Central memory CD8-positive, alpha-beta T cell (primary cell): ENCODE measurements at regions not wholly inside any gene's neighbourhood (a gene's known extent, or its start where the extent isn't known, plus 50 kb on each side); places are given as distances from the start of the nearest gene placed in this dataset.

ENCODE experiments used
- ATAC-seq: fragments of 150-1000 bp; cut with Tn5 transposase; replicated peaks from 2 replicates; pipeline ENCODE4 v1.10.0; 2022; ENCODE audit warnings: mild to moderate bottlenecking, moderate FRiP score, moderate number of reproducible peaks; ENCODE audit not compliant: poor library complexity, severe bottlenecking; ENCODE audit errors: extremely low read depth
- DNase-seq, 2 donors: peaks; one replicate each; pipeline ENCODE4 v3.0.0; 2021; ENCODE audit warnings: low spot score in 2 of 2
- H3K27ac Mint-ChIP-seq: one replicate; pipeline ENCODE4 v1.8.0; 2022; ENCODE audit warnings: low read depth, mild to moderate bottlenecking, moderate library complexity, mixed read lengths
- H3K27me3 Mint-ChIP-seq: one replicate; pipeline ENCODE4 v1.8.0; 2022; ENCODE audit warnings: mixed read lengths
- H3K36me3 Mint-ChIP-seq: one replicate; pipeline ENCODE4 v1.8.0; 2022; ENCODE audit warnings: mild to moderate bottlenecking, moderate library complexity, mixed read lengths; ENCODE audit not compliant: insufficient read depth
- H3K4me1 Mint-ChIP-seq: one replicate; pipeline ENCODE4 v1.8.0; 2022; ENCODE audit warnings: mixed read lengths
- H3K4me3 Mint-ChIP-seq: one replicate; pipeline ENCODE4 v1.8.0; 2022; ENCODE audit warnings: mild to moderate bottlenecking, moderate library complexity, mixed read lengths
- H3K9me3 Mint-ChIP-seq: one replicate; pipeline ENCODE4 v1.8.0; 2022; ENCODE audit warnings: mixed read lengths

- ATAC-seq (no peak), DNase-seq (no peak)
- Mint-ChIP-seq H3K27ac (no peak overlapping the region), H3K9me3 (peaks cover 16% of the 10 kb centered on the region), H3K4me3 (no peak overlapping the region), H3K27me3 (no peaks in the 10 kb centered on the region), H3K4me1 (no peaks in the 10 kb centered on the region), H3K36me3 (no peaks in the 10 kb centered on the region)
These were observed 278.9 kb upstream of the LRRC3B start for GRCh38 chr3:26343647-26344046.

DNA sequence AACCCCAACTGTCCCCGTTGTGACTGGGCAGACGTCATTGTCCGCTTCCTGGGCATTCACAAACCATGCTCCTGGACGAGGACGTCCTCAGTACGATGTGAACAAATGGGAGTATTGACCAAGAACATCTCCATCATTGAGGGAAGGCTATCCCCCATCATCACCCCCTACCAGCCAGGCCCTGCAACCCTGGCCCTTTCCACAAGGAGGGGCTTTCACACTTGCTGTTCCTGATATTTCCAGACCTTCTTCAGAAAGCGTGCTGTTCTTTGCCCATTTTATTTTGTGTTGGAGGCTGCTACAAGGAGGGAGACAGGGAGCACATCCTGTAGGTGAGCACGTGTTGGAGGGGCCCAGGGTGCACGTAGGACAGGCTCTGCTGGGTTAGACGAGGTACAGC, 277.0 kb upstream of the LRRC3B start:
- ATAC-seq (no peak), DNase-seq (no peak)
- no peak overlapping the region for H3K27ac Mint-ChIP-seq
- no peaks in the 10 kb centered on the region for H3K4me1 Mint-ChIP-seq
- H3K36me3 Mint-ChIP-seq = no peaks in the 10 kb centered on the region
- peaks cover 5% of the 10 kb centered on the region for H3K9me3 Mint-ChIP-seq
- no peaks in the 10 kb centered on the region for H3K27me3 Mint-ChIP-seq
- no peak overlapping the region for H3K4me3 Mint-ChIP-seq

GRCh38 chr3:26346497-26346896, 276.1 kb upstream of the LRRC3B start:
- DNase-seq (no peak), ATAC-seq (no peak)
- Mint-ChIP-seq H3K4me1 (no peaks in the 10 kb centered on the region), H3K4me3 (no peak overlapping the region), H3K9me3 (peaks cover 5% of the 10 kb centered on the region), H3K36me3 (no peaks in the 10 kb centered on the region), H3K27ac (no peak overlapping the region), H3K27me3 (no peaks in the 10 kb centered on the region)

GRCh38 chr3:26347150-26347549, 275.4 kb upstream of the LRRC3B start:
- Mint-ChIP-seq H3K9me3 (peaks cover 5% of the 10 kb centered on the region), H3K36me3 (no peaks in the 10 kb centered on the region)

GRCh38 chr3:26350853-26351252, 271.7 kb upstream of the LRRC3B start:
- Mint-ChIP-seq H3K4me3 (no peak overlapping the region), H3K9me3 (peaks cover 10% of the 10 kb centered on the region), H3K4me1 (no peaks in the 10 kb centered on the region), H3K27me3 (no peaks in the 10 kb centered on the region), H3K27ac (no peak overlapping the region), H3K36me3 (no peaks in the 10 kb centered on the region)
- ATAC-seq = no peak
- DNase-seq = no peak

More at GRCh38 chr3:26347150-26347549, 275.4 kb upstream of the LRRC3B start:
- no peak overlapping the region for H3K4me3 Mint-ChIP-seq
- H3K27me3 Mint-ChIP-seq = no peaks in the 10 kb centered on the region
- ATAC-seq (no peak), DNase-seq (no peak)
- no peak overlapping the region for H3K27ac Mint-ChIP-seq
- no peaks in the 10 kb centered on the region for H3K4me1 Mint-ChIP-seq

DNA sequence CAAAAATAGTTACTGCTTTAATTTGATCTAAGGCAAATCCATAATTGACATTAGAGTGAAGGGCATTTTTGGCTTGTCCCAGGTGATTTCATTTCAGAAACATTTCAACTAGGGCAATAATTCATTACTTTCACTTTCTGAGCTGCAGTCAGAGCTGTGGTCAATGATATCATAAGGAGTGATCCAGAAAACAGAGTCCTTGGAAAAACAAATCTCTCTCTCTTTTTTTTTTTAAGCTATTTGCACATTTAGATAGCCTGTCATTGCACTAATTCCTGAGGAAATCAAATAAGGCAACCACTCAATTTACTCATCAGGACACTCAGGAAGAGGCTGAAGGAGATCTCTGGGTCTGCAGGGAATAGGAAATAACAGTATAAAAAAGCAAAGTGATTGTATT, 269.5 kb upstream of the LRRC3B start:
- no peaks in the 10 kb centered on the region for H3K36me3 Mint-ChIP-seq
- no peak for ATAC-seq
- peaks cover 10% of the 10 kb centered on the region for H3K9me3 Mint-ChIP-seq
- no peaks in the 10 kb centered on the region for H3K4me1 Mint-ChIP-seq
- no peak for DNase-seq
- no peaks in the 10 kb centered on the region for H3K27me3 Mint-ChIP-seq
- H3K27ac Mint-ChIP-seq = no peak overlapping the region
- no peak overlapping the region for H3K4me3 Mint-ChIP-seq

DNA sequence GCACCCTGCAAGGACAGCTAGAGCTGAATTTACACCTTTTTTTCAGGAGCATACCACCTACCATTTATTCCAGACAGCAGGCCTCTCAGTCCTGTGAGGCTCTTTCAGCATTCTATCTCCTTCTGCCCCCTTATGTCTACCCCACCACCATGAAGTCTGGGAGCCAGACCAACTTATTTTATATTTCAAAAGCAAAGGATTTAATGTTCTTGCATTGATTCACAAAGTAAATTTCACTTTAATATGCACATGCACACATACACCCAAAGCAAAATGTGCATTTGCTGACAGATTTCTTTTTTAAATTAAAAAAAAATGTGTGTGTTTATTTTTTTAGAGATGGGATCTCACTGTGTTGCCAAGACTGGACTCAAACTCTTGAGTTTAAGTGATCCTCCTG, 264.2 kb upstream of the LRRC3B start:
- Mint-ChIP-seq H3K36me3 (no peaks in the 10 kb centered on the region), H3K4me3 (no peak overlapping the region), H3K4me1 (no peaks in the 10 kb centered on the region), H3K9me3 (peaks cover 10% of the 10 kb centered on the region), H3K27ac (no peak overlapping the region), H3K27me3 (no peaks in the 10 kb centered on the region)
- no peak for ATAC-seq
- DNase-seq = no peak

- no peak overlapping the region for H3K4me3 Mint-ChIP-seq
- no peaks in the 10 kb centered on the region for H3K4me1 Mint-ChIP-seq
- H3K27me3 Mint-ChIP-seq = no peaks in the 10 kb centered on the region
- peaks cover 25% of the 10 kb centered on the region for H3K9me3 Mint-ChIP-seq
- no peak for DNase-seq
- no peak for ATAC-seq
- no peaks in the 10 kb centered on the region for H3K36me3 Mint-ChIP-seq
- no peak overlapping the region for H3K27ac Mint-ChIP-seq
These were observed 256.9 kb upstream of the LRRC3B start for GRCh38 chr3:26365706-26366105.

GRCh38 chr3:26368312-26368711, 254.3 kb upstream of the LRRC3B start:
- Mint-ChIP-seq H3K27me3 (no peaks in the 10 kb centered on the region), H3K4me1 (no peaks in the 10 kb centered on the region), H3K4me3 (no peak overlapping the region), H3K27ac (no peak overlapping the region), H3K36me3 (no peaks in the 10 kb centered on the region), H3K9me3 (peaks cover 25% of the 10 kb centered on the region)
- ATAC-seq (no peak), DNase-seq (no peak)

DNA sequence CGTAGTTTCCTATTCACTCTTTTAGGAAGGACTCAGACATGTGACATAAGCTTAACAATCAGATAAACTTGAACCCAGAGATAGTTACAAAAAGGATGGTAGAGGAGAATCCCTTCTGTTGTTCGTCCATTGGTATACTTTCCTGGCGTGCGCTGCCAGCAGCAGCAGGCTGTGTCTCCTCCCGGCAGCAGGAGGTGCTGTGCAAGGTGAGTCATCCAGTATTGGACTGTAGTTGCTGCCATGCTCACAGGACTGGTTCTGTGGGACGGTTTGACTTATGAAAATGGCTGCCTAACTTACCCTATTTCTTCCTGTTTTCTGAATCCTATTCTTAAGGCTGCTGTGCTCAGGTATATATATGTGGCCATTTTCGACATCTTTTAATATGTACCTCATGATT, 253.4 kb upstream of the LRRC3B start:
- Mint-ChIP-seq H3K4me1 (no peaks in the 10 kb centered on the region), H3K9me3 (peaks cover 24% of the 10 kb centered on the region), H3K27me3 (no peaks in the 10 kb centered on the region), H3K36me3 (no peaks in the 10 kb centered on the region), H3K4me3 (no peak overlapping the region), H3K27ac (no peak overlapping the region)
- ATAC-seq (no peak), DNase-seq (no peak)

DNA sequence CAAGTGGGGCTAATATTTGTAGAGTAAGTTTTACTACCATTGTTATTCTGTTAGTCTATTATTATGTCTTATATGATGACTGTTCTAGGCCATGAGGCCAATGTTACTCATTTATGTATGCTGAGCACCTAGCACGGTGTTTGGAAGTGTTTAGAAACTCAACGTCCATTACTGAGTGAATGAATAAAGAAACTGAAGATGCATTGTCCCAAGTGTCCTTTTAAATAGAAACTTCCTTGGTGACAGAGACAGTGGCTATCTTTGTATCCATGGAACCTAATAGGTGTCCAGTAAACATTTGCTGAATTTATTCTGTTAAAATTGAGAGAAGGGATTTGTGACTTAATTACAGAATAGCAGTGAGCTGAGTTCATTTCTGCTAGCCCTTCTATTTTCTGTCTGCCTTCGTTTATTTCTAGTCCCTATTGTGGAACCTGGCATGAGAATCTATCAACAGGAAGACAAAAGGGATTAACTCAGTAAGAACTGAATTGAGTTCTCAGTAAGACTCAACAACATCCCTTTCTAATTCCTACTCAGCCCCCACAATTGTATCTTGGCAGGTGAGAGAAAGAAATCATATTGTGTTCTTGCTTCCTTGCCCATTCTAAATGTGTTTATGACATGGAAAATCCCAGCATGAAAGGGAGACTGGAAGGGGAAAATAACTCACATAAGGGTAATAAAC, 246.6 kb upstream of the LRRC3B start:
- ATAC-seq (no peak), DNase-seq (no peak)
- no peak overlapping the region for H3K4me3 Mint-ChIP-seq
- H3K9me3 Mint-ChIP-seq = peaks cover 4% of the 10 kb centered on the region
- H3K27ac Mint-ChIP-seq = no peak overlapping the region
- no peaks in the 10 kb centered on the region for H3K27me3 Mint-ChIP-seq
- H3K4me1 Mint-ChIP-seq = no peaks in the 10 kb centered on the region
- H3K36me3 Mint-ChIP-seq = no peaks in the 10 kb centered on the region

- Mint-ChIP-seq H3K4me3 (no peak overlapping the region), H3K27me3 (no peaks in the 10 kb centered on the region), H3K36me3 (no peaks in the 10 kb centered on the region), H3K4me1 (no peaks in the 10 kb centered on the region), H3K27ac (no peak overlapping the region), H3K9me3 (peaks cover 10% of the 10 kb centered on the region)
- no peak for DNase-seq
- no peak for ATAC-seq
These were observed 241.2 kb upstream of the LRRC3B start for GRCh38 chr3:26381411-26381810.

- Mint-ChIP-seq H3K27me3 (no peaks in the 10 kb centered on the region), H3K4me1 (no peaks in the 10 kb centered on the region), H3K36me3 (no peaks in the 10 kb centered on the region), H3K4me3 (no peak overlapping the region), H3K27ac (no peak overlapping the region), H3K9me3 (peaks cover 13% of the 10 kb centered on the region)
- ATAC-seq = no peak
- DNase-seq = no peak
These were observed 215.9 kb upstream of the LRRC3B start for GRCh38 chr3:26406636-26407035.
